Activated T-cell treated with anti-CD3 and anti-CD28 coated beads, Interleukin-2, amount 50 U/mL, for 72 hours (primary cell): ENCODE measurements at regions not wholly inside any gene's neighbourhood (a gene's known extent, or its start where the extent isn't known, plus 50 kb on each side); places are given as distances from the start of the nearest gene placed in this dataset.
A peak's percentile ranks its signal among the peaks of the same experiment; 100 is the strongest.
"Not testable (repeated sequence)": the region's sequence is repeated elsewhere in the genome, so short reads cannot be mapped to it uniquely, and the experiment has no call there.

ENCODE experiments used
- ATAC-seq, 2 donors: fragments of 150-1000 bp; cut with Tn5 transposase; replicated peaks in 1 of 2; 2 replicates each; pipeline ENCODE4 v1.10.0; 2021; ENCODE audit warnings: moderate library complexity in 2 of 2, mild to moderate bottlenecking in 1 of 2
- DNase-seq, 2 donors: peaks; one replicate each; pipeline ENCODE4 v3.0.0; 2021 to 2022; ENCODE audit warnings: mixed read lengths in 1 of 2
- H3K27ac Mint-ChIP-seq: one replicate; pipeline ENCODE4 v1.8.0; 2022; ENCODE audit warnings: mild to moderate bottlenecking, moderate library complexity, mixed read lengths
- H3K27me3 Mint-ChIP-seq: one replicate; pipeline ENCODE4 v1.8.0; 2022; ENCODE audit warnings: low read depth, mixed read lengths
- H3K36me3 Mint-ChIP-seq, 2 donors: one replicate each; pipeline ENCODE4 v1.8.0; 2022; ENCODE audit warnings: mixed read lengths in 2 of 2, mild to moderate bottlenecking in 1 of 2; ENCODE audit not compliant: insufficient read depth in 2 of 2
- H3K4me1 Mint-ChIP-seq: one replicate; pipeline ENCODE4 v1.8.0; 2022; ENCODE audit warnings: low read depth, mixed read lengths
- H3K4me3 Mint-ChIP-seq, 2 donors: one replicate each; pipeline ENCODE4 v1.8.0; 2022; ENCODE audit warnings: mild to moderate bottlenecking in 2 of 2, mixed read lengths in 2 of 2, moderate library complexity in 2 of 2
- H3K9me3 Mint-ChIP-seq, 2 donors: one replicate each; pipeline ENCODE4 v1.8.0; 2022; ENCODE audit warnings: mixed read lengths in 2 of 2

DNA sequence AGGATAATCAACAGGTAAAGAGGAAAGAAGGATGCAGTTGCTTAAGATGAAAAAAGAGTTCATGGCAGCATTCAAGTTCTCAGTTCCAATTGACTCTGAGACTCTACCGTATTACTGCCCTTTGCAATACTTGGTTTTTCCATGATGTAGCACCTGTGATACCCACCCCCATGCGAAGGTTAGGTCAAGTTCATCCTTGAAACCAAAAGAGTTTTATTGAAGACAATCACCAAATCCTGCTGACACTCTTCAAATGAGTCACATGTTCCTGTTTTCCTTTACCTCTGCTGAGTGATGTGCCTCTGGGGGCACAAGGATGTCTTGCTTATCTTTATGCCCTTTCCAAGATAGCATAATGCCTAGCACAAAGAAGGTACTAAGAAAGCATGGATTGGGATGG, 111.3 kb upstream of the SLC7A14 start:
- H3K9me3 Mint-ChIP-seq: no peaks in the 10 kb centered on the region
- H3K4me3 Mint-ChIP-seq: no peak overlapping the region
- peaks cover 8% of the 10 kb centered on the region for H3K4me1 Mint-ChIP-seq
- ATAC-seq (no peak), DNase-seq (no peak)
- H3K36me3 Mint-ChIP-seq: no peaks in the 10 kb centered on the region
- H3K27ac Mint-ChIP-seq: no peak overlapping the region
- no peaks in the 10 kb centered on the region for H3K27me3 Mint-ChIP-seq

DNA sequence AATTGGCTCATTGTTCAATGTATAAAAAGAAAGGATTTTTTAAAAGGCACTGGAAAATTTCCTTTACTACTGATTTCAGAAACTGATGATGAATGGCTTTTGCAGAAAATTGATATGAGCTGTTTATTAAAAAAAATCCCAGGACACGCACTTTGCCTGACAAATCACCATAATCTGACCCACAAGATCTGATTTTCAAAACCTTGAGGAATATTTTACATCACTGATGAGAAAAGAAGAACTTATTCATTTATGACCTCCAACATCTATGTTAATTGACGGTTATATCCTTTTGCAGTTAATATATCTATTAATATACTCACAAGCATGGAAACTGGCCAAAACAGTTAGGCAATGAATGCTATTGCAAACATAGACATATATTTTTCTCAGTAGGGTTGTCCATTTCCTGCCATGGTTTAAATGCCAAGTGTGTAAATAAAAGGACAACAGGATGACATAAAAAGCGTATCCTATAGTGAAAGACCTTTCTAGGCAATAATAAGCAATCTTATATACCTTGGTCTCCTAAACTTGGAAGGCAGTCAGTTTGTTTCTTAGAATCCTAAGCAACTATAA, 109.7 kb upstream of the SLC7A14 start:
- no peak overlapping the region for H3K4me3 Mint-ChIP-seq
- DNase-seq: no peak
- no peaks in the 10 kb centered on the region for H3K27me3 Mint-ChIP-seq
- H3K36me3 Mint-ChIP-seq: no peaks in the 10 kb centered on the region
- no peak for ATAC-seq
- no peaks in the 10 kb centered on the region for H3K9me3 Mint-ChIP-seq
- H3K4me1 Mint-ChIP-seq: peaks cover 8% of the 10 kb centered on the region
- H3K27ac Mint-ChIP-seq: no peak overlapping the region

DNA sequence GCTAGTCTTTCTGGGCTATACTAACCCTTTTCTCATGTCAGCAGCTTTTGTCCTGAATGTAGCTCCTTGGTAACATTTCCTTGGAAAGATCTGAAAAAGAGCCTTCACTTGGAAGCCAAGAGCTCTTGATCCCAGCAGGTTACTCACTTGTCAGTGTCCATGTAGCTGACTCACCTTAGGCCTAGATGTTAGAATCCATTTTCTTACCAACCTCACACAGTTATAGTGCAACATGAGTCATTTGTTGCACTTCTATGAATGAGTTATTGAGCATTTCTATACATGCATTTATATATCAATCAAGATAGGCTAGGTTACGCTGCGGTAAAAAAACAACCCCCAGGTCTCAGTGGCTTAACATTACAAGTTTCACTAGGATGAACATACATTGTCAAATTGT, 106.8 kb upstream of the SLC7A14 start:
- ATAC-seq: peak; percentile 93 to 95
- Mint-ChIP-seq H3K9me3 (no peaks in the 10 kb centered on the region), H3K27ac (no peak overlapping the region), H3K4me1 (peaks cover 8% of the 10 kb centered on the region), H3K27me3 (no peaks in the 10 kb centered on the region), H3K36me3 (no peaks in the 10 kb centered on the region), H3K4me3 (no peak overlapping the region)
- peak in 1 of 2 donors; percentile 4 for DNase-seq

DNA sequence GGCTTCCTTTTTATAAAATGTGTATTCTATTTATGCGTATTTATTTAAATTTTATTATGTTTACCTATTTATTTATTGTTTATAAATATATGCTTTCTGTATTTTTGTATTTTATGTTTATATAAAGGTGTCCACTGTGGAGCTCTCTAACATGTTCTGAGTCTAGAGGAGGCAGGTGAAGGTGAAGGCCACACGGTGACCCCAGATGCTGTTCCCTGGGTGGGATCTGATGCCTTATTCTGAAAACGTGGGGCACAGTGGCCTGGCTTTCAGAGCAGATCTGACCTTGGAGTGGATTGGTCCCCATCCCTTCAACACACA, 104.7 kb upstream of the SLC7A14 start:
- Mint-ChIP-seq H3K27me3 (no peaks in the 10 kb centered on the region), H3K36me3 (no peaks in the 10 kb centered on the region), H3K4me1 (peaks cover 8% of the 10 kb centered on the region), H3K4me3 (no peak overlapping the region), H3K9me3 (no peaks in the 10 kb centered on the region), H3K27ac (no peak overlapping the region)
- no peak for ATAC-seq
- DNase-seq: no peak

DNA sequence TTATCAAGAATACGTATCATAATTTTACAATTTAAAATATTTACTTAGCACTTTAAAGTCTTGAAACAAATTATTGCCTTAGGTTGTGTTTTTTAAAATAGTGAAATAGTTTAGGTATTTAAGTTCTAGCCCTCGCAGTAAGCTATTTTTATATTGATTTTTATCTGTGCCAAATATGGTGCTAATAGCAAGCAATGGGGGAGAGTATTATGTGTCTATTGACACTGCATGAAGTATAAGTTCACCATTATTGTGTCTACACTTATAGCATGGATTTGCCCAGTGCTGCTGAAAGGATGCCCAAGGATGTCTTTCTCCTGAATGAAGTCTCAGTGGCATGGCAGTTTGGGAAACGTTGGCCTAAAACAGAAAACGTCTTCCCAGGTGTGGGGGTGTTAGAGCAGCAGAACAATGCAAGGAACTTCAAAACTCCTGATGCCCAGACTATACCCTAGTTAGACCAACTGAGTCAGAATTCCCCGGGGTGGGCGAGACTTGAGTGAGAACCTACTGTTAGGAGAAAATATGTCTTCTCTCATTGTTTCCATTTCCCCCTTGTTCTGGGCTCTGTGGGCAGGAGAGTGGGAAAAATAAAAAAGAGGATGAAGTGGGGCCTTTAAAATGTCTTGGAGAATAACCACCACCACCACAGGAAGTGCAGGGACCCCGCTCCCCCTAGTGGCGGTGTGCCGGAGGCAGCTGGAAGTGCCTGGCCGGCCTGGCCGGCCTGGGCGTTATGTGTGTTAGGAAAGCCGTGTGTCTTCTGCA, 104.2 kb upstream of the SLC7A14 start:
- Mint-ChIP-seq H3K36me3 (no peaks in the 10 kb centered on the region), H3K4me3 (no peak overlapping the region), H3K27me3 (no peaks in the 10 kb centered on the region), H3K9me3 (no peaks in the 10 kb centered on the region), H3K4me1 (peaks cover 8% of the 10 kb centered on the region), H3K27ac (no peak overlapping the region)
- ATAC-seq: peak in 1 of 2 donors; percentile 42
- peak; percentile 37 to 50 for DNase-seq

DNA sequence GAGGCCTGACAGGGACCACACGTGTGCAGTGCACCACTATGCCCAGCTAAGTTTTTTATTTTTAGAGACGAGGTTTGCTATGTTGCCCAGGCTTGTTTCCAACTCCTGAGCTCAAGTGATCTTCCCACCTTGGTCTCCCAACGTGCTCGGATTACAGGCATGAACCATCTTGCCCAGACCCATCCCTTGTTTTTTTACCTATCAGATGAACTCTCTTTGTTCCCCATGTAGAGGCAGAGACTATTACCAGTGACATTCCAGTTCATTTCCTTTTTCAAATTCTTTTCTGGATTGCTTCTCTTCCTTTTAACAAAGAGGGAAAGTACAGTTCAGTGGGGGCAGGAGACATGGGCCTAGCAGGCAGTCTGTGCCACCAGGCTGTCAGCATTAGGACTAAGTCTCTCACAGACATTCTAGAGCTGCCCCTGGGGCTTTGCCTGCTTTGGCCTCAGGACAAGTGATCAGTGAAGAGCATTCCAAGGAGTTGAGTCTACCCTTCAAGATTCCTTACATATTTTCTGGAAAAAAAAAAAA, 103.5 kb upstream of the SLC7A14 start:
- DNase-seq (no peak), ATAC-seq (no peak)
- H3K27me3 Mint-ChIP-seq: no peaks in the 10 kb centered on the region
- H3K4me3 Mint-ChIP-seq: no peak overlapping the region
- peaks cover 8% of the 10 kb centered on the region for H3K4me1 Mint-ChIP-seq
- no peaks in the 10 kb centered on the region for H3K9me3 Mint-ChIP-seq
- no peaks in the 10 kb centered on the region for H3K36me3 Mint-ChIP-seq
- H3K27ac Mint-ChIP-seq: no peak overlapping the region

DNA sequence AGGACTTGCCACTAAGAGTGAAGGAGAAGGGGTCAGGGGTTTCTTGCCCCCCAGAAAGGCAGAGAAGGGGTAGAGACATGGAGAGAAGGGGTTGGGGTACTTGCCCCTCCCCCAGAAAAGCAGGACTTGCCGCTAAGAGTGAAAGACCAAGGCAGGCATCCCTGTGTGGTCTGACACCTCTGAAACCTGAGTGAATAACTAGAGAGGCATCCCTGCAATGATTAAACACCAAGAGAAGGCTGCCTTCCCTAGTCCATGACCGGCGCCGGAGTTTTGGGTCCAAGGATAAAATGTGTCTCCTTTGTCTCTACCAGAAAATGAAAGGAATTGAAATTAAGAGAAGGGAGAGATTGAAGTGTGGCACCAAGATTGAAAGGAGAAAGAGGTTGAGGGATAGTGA, 102.3 kb upstream of the SLC7A14 start:
- not testable (repeated sequence) for H3K4me3 Mint-ChIP-seq, H3K27ac Mint-ChIP-seq, H3K4me1 Mint-ChIP-seq, H3K27me3 Mint-ChIP-seq, H3K9me3 Mint-ChIP-seq, ATAC-seq, DNase-seq, H3K36me3 Mint-ChIP-seq

DNA sequence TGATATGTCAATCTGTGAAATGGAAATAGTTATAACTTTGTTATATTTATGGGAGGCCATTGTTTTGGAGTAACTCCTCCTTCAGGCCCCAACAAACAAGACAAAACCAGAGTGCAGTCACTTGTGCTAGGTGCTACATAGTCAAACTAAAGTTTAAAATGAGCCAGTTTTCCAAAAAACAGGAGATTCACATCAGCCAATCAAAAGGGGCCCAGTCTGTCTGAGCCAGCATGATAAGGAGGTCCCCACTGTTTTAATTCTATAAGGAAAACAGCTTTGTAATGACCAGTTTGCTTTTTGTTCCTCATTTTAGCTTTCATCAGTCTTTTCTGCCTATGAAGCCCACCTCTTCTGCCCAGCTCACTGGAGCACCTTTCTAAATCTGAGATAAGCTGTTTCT, 94.7 kb upstream of the SLC7A14 start:
- Mint-ChIP-seq H3K36me3 (no peaks in the 10 kb centered on the region), H3K4me3 (no peak overlapping the region), H3K9me3 (no peaks in the 10 kb centered on the region), H3K4me1 (no peaks in the 10 kb centered on the region), H3K27me3 (peaks cover 25% of the 10 kb centered on the region), H3K27ac (no peak overlapping the region)
- ATAC-seq (no peak), DNase-seq (no peak)

DNA sequence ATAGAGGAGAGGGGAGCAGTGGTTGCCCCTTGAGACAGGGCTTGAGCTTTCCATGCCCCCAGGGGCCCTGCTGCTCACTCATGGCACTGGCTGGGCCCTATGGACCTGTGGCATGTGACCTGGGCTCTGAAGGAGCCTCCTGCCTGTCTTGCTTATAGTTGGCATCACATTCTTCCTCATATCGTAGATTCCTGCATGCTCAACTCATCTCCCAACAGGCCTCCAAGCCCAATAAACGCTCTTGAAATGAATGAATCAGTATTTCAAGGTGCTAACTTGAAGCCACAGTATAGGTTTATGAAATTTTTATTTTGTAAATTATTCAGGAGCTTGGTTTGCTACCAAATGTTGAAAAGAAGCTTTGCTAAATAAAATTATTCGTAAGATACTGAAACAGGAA, 93.3 kb upstream of the SLC7A14 start:
- Mint-ChIP-seq H3K4me3 (no peak overlapping the region), H3K4me1 (no peaks in the 10 kb centered on the region), H3K36me3 (no peaks in the 10 kb centered on the region), H3K9me3 (no peaks in the 10 kb centered on the region), H3K27ac (no peak overlapping the region), H3K27me3 (peaks cover 25% of the 10 kb centered on the region)
- DNase-seq: no peak
- ATAC-seq: no peak

DNA sequence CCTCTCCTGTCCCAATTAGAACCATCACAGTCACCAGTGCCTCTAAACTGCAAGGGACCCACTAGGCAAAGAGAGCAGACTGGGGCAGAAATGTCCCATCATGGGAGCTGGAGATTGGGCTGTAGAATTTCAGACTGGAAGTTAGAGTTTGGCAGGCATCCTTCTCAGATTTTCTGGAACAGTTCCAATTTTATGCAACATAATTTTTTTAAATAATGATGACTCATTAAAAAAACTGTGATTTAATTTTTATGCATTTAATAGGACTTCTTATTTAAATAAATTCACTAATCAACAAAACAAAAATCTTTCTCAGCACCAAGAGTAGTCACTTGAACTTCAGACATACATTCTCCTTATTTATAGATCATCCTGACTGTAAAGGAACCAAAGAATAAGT, 84.6 kb upstream of the SLC7A14 start:
- Mint-ChIP-seq H3K27me3 (peaks cover 19% of the 10 kb centered on the region), H3K4me3 (no peak overlapping the region), H3K27ac (no peak overlapping the region), H3K4me1 (no peaks in the 10 kb centered on the region), H3K36me3 (peaks cover 0 to 4% of the 10 kb centered on the region in 2 donors), H3K9me3 (peaks cover 0 to 1% of the 10 kb centered on the region in 2 donors)
- no peak for ATAC-seq
- DNase-seq: no peak

DNA sequence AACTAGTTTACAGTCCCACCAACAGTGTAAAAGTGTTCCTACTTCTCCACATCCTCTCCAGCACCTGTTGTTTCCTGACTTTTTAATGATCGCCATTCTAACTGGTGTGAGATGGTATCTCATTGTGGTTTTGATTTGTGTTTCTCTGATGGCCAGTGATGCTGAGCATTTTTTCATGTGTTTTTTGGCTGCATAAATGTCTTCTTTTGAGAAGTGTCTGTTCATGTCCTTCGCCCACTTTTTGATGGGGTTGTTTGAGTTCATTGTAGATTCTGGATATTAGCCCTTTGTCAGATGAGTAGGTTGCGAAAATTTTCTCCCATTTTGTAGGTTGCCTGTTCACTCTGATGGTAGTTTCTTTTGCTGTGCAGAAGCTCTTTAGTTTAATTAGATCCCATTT, 77.1 kb upstream of the SLC7A14 start:
- not testable (repeated sequence) for H3K4me1 Mint-ChIP-seq, H3K4me3 Mint-ChIP-seq, H3K36me3 Mint-ChIP-seq, DNase-seq, H3K9me3 Mint-ChIP-seq, ATAC-seq, H3K27ac Mint-ChIP-seq
- H3K27me3 Mint-ChIP-seq: peaks cover 22% of the 10 kb centered on the region

DNA sequence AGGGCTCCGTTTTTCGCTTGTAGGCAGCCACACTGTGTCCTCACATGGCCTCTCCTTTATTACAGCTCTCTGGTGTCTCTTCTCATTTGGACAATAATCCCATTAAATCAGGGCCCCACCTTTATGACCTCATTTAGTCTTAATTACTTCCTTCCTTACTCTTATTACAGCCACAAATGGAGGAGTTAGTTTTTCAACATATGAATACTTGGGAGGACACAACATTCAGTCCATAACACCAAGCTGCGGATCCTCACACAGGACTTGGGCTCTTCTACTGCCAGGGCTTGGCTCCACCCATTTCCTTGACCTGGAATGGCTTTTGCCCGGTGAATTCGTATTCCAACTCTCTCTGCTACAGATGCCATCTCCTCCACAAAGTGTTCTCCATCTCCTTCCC, 74.3 kb upstream of the SLC7A14 start:
- no peak for ATAC-seq
- Mint-ChIP-seq H3K36me3 (no peaks in the 10 kb centered on the region), H3K27me3 (peaks cover 6% of the 10 kb centered on the region), H3K27ac (no peak overlapping the region), H3K4me1 (no peaks in the 10 kb centered on the region), H3K9me3 (peaks cover 0 to 3% of the 10 kb centered on the region in 2 donors), H3K4me3 (no peak overlapping the region)
- no peak for DNase-seq

DNA sequence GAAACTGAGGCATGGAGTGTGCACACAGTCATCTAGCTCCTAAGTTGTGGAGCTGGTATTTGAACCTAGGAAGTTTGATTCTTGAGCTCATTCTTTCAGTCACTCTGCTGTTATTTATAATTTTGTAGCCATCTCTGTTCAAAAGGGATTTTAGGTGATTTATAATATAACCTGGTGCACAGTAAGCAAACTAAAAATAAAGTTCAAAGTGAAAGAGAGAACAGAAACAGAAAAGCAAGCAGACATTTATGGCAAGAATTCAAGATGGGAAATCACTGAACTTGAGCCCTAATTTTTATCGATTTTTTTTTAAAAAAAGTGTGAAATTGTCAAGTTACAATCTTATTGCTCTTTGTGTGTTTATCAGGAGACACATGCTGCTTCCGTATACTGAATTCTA, 71.4 kb upstream of the SLC7A14 start:
- H3K4me1 Mint-ChIP-seq: no peaks in the 10 kb centered on the region
- peaks cover 7% of the 10 kb centered on the region for H3K27me3 Mint-ChIP-seq
- H3K36me3 Mint-ChIP-seq: no peaks in the 10 kb centered on the region
- no peak overlapping the region for H3K4me3 Mint-ChIP-seq
- peaks cover 0 to 3% of the 10 kb centered on the region in 2 donors for H3K9me3 Mint-ChIP-seq
- no peak overlapping the region for H3K27ac Mint-ChIP-seq
- no peak for DNase-seq
- ATAC-seq: no peak

DNA sequence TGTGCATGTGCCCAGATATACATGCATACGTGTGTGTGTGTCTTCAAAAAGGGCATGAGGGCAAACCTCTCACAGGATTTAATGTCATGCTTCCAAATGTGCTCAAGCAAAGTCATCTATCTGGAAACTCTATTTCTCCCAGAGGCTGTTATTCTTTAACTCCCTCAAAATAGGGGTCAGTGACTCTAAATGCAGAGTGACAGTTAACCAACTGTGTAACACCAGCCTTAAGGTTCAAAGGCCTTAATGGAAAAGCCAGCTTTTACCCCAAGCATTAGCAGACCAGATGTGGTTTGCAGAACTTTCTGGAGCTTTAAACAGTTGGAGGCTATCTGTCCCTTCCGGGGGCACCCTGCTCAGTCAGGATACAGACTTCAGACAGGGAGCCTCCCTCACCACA, 70.4 kb upstream of the SLC7A14 start:
- H3K27ac Mint-ChIP-seq: no peak overlapping the region
- peaks cover 14% of the 10 kb centered on the region for H3K27me3 Mint-ChIP-seq
- H3K4me1 Mint-ChIP-seq: no peaks in the 10 kb centered on the region
- H3K36me3 Mint-ChIP-seq: no peaks in the 10 kb centered on the region
- no peak overlapping the region for H3K4me3 Mint-ChIP-seq
- DNase-seq: no peak
- H3K9me3 Mint-ChIP-seq: peaks cover 0 to 3% of the 10 kb centered on the region in 2 donors
- ATAC-seq: no peak
